ENCODE measurements at regions not wholly inside any gene's neighbourhood (a gene's known extent, or its start where the extent isn't known, plus 50 kb on each side); places are given as distances from the start of the nearest gene placed in this dataset.

DNA sequence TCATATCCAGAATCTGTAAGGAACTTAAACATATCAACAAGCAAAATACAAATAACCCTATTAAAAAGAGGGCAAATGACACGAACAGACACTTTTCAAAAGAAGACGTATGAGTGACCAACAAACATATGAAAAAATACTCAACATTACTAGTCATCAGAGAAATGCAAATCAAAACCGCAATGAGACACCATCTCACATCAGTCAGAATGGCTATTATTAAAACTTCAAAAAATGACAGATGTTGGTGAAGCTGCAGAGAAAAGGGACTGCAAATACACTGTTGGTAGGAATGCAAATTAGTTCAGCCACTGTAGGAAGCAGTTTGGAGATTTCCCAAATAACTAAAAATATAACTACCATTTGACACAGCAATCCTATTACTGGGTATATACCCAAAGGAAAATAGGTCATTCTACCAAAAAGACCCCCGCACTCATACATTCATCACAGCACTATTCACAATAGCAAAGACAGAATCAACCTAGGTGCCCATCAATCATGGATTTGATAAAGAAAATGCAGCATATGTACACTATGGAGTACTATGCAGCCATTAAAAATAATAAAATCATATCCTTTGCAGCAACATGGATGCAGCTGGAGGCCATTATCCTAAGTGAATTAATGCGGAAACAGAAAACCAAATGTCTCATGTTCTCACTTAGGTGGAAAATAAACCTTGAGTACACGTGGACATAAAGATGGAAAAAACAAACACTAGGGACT lies 230.1 kb upstream of the RAB4A start:
- no peak for DNase-seq

DNA sequence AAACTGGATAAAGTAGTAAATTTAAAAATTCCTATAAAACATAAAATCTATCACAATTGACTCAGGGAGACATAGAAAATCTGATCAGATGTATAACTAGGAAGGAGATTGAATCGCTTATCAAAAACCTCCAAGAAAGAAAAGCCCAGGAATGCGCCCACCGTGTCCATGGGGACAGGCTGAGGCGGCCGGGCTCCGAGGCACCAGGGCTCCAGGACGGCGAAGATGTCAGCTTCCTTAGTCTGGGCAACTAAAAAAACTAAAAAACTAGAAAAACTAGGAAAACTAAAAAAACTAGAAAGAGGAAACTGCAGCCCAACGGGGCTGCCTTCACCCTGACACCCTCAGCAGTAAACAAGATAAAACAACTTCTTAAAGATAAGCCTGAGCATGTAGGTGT lies 229.0 kb upstream of the RAB4A start:
- DNase-seq = no peak

DNA sequence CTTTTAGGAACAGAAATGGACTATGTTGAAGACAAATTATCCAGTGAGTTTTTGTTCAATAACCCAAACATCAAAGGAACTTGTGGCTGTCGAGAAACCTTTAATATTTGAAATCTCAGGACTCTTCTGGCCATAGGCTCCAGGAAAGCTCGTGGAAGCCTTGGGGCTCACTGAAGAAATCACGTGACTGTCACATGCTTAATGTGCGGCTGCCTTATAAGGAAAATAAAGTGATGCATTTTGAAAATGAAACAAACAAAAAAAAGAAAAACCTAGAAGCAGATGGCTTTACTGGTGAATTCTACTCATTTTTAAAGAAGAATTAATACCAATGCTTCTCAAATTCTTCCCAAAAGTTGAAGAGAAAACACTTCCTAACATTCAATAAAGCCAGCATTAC lies 228.4 kb upstream of the RAB4A start:
- DNase-seq = no peak

DNA sequence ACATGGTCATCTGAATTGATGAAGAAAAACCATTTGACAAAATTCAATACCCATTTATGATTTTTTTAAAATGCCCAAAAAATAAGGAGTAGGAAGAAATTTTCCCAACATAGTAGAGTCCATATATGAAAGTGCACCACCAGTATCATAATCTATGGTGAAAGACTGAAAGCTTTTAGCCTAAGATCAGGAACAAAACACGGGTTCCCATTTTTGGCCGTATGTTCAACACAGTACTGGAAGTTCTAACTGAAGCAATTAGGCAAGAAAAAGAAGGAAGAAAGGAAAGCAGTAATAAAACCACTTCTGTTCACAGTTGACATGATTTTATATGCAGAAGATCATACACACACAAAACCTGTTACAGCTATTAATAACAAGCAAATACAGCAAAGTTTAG lies 227.8 kb upstream of the RAB4A start:
- no peak for DNase-seq

DNA sequence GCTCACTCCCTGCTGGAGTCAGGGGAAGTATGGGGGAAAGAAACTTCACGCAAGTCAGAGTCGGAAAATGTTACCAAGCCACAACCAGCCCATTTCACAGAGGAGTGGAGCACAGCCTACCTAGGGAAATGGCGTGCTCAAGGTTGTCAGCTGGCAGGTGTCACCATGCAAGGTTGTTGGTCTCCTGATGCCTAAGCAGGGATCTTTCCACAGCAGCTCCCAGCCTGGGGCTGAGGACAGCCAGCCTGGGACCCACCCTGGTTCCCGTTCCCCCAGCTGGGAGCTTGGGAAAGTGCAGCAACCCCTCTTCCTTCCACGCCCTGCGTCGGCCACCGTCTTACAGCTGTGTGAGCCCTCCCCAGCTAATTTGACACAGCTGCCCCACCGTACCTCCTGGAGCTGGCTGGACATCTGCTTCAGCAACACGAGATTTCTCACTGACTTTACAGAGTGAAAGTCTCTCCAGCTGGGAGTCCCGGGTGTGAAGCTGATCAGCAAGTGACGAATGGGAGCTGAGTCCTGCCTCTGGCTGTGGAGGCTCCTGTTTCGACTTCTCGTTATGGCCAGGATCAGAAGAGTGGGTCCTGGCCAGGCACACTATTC lies 224.6 kb upstream of the RAB4A start:
- DNase-seq = no peak

- no peak for DNase-seq
These were observed 223.6 kb upstream of the RAB4A start for GRCh38 chr1:229047161-229047839.

GRCh38 chr1:229047840-229048620 lies 222.9 kb upstream of the RAB4A start:
- DNase-seq = no peak

- no peak for DNase-seq
These were observed 222.0 kb upstream of the RAB4A start for GRCh38 chr1:229048896-229049295.

- DNase-seq = no peak
These were observed 214.9 kb upstream of the RAB4A start for GRCh38 chr1:229056046-229056445.

GRCh38 chr1:229058111-229058561 lies 212.8 kb upstream of the RAB4A start:
- peak; percentile 80 for DNase-seq

- peak; percentile 46 for DNase-seq
These were observed 212.2 kb upstream of the RAB4A start for GRCh38 chr1:229058729-229059128.

DNA sequence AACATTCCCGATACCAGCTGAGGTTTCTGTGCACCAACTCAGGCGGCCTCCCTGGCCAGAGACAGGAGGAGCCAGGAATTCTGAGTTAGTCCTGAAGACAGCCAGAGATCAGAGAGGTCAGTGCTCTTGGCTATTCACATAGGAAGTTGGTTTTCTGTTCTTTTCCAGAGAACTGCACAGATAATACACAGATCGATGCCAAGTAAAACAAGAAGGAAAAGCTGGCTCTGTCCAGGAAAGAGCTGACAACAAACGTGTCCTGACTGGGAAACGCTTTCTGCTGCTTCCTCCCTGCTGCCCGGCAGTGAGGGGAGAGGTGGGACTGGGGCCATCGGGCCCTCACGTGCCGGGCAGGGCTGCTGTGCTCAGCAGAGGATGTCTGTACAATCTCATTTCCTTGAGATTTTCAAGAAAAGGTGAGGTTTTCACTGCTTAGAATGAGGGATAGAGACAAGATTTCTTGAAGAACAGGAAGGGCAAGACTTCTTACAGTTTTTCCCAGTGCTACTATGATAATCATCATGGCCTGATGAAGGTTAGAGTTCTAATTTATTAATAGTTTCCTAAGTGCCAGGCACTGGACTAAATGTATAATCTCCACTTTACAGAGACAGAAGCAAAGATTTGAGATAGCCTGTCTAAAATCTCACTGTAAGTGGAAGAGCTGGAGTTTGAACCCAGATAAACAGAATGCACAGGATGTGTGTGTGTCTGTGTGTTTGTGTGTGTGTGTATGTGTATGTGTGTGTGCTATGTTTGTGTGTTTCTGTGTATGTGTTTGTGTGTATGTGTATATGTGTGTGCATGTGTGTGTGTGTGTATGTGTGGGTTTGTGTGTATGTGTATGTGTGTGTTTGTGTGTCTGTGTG lies 211.0 kb upstream of the RAB4A start:
- no peak for DNase-seq

GRCh38 chr1:229062135-229062534 lies 208.8 kb upstream of the RAB4A start:
- DNase-seq = no peak

DNA sequence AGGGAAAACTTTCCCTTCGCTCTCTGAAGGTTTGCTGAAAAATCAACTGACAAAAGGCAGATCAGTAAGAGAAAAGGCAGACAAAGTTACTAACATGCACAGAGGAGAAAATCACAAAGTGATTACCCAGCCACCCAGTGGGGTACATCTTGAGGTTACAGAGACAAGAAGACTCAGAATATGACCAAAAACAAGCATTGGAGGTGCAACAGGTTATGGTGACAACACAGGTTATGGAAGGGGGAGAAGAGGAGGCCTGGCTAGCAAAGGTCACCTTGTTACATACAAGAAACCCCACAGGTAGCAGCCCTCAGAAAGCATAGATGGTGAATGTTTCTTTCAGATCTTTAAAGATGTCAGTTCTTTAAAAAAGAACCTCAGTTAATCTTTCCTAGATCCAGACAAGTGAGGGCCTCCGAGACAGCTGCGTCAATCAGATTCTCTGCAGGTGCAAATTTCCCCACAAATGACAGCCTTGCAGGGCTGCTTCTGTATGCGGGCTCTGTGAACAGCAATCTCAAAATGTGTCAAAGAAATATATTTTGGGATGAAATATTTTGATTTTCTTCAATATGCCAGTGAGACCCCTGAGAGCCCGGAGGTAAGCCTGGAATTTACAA lies 207.6 kb upstream of the RAB4A start:
- DNase-seq = no peak

- DNase-seq = no peak
These were observed 206.4 kb upstream of the RAB4A start for GRCh38 chr1:229064320-229065168.

GRCh38 chr1:229065613-229066012 lies 205.3 kb upstream of the RAB4A start:
- no peak for DNase-seq

DNA sequence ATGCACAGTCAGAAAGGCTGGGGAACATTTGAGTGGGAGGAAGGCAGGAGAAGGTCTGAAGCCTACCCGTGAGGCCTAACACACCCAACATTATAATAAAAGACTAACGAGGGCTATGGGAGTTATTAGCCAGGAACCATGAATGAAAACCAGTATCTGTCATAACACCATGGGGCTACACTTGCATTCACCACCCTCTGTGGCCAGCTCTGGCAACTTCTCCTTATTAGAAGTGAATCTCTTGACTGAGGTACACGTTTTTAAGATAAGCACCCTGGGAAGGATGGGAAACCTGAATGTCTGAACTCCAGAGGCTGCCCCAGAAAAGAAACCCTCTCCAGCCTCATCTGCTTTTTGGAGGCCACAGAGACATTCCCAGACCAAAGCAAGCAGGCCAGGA lies 204.3 kb upstream of the RAB4A start:
- no peak for DNase-seq

- DNase-seq = no peak
These were observed 203.4 kb upstream of the RAB4A start for GRCh38 chr1:229067546-229067945.

DNA sequence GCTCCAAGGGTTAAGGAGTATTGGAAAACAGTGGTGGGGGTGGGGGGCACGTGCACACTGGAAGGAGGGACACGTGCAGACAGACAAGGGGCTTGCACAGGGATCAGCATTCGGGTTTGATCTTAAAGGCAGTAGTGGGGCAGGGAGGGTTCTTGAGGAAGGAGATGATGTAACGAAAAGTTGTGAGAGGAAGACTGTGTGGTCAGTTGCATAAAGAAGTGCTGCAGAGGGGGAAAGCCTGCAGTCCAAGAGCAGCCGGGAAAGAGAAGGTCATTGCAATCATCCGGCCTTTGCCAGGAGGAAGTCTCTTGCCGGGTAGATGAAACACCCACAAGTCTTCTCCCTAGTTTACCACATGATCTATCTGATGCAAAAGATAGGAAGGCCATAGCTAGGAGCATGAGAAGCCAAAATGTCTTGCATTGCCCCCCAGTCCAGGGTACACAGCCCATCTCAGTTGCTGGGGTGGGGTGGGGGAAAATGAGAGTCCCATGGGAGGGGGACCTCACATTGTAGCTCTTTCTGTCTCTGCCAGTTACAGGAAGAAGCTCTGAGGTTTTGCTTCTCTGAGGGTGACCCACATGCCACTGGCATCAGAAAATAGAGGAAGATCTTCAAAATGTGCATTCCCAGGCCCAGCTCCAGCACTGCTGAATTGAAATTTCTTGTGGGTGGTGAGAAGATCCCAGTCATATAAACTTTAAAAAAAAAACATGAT lies 202.5 kb upstream of the RAB4A start:
- DNase-seq = no peak

- no peak for DNase-seq
These were observed 201.7 kb upstream of the RAB4A start for GRCh38 chr1:229069176-229069575.
